ENCODE measurements at regions not wholly inside any gene's neighbourhood (a gene's known extent, or its start where the extent isn't known, plus 50 kb on each side); places are given as distances from the start of the nearest gene placed in this dataset.

GRCh38 chr16:8374586-8375231 is 215.6 kb downstream of the TMEM114 start:
- no peak for DNase-seq

- DNase-seq: peak in 1 of 51 donors; percentile 13
Observed at GRCh38 chr16:8373676-8374431, 216.5 kb downstream of the TMEM114 start.

- no peak for DNase-seq
Observed at GRCh38 chr16:8372141-8372540, 218.2 kb downstream of the TMEM114 start.

GRCh38 chr16:8370374-8371270 is 219.7 kb downstream of the TMEM114 start:
- DNase-seq: peak in 3 of 51 donors; percentile 3 to 16 (median 15)

- no peak for DNase-seq
Observed at GRCh38 chr16:8358937-8359336, 231.4 kb downstream of the TMEM114 start.

GRCh38 chr16:8355675-8356074 is 234.6 kb downstream of the TMEM114 start:
- DNase-seq: peak in 2 of 51 donors; percentile 3 to 13

- peak in 1 of 51 donors; percentile 0 for DNase-seq
Observed at GRCh38 chr16:8346294-8346693, 244.0 kb downstream of the TMEM114 start.

GRCh38 chr16:8342276-8342675 is 248.0 kb downstream of the TMEM114 start:
- DNase-seq: no peak

- DNase-seq: no peak
Observed at GRCh38 chr16:8330761-8331160, 259.6 kb downstream of the TMEM114 start.

GRCh38 chr16:8326232-8326631 is 264.1 kb downstream of the TMEM114 start:
- no peak for DNase-seq

GRCh38 chr16:8323153-8323552 is 267.2 kb downstream of the TMEM114 start:
- no peak for DNase-seq

GRCh38 chr16:8320131-8320530 is 270.2 kb downstream of the TMEM114 start:
- no peak for DNase-seq

GRCh38 chr16:8310816-8311215 is 279.5 kb downstream of the TMEM114 start:
- DNase-seq: no peak

- DNase-seq: no peak
Observed at GRCh38 chr16:8310323-8310722, 280.0 kb downstream of the TMEM114 start.

GRCh38 chr16:8305201-8305600 is 285.1 kb downstream of the TMEM114 start:
- no peak for DNase-seq

GRCh38 chr16:8299635-8300034 is 290.7 kb downstream of the TMEM114 start:
- DNase-seq: no peak

- no peak for DNase-seq
Observed at GRCh38 chr16:8295513-8296237, 294.6 kb downstream of the TMEM114 start.

- DNase-seq: no peak
Observed at GRCh38 chr16:8293413-8293812, 296.9 kb downstream of the TMEM114 start.

- DNase-seq: no peak
Observed at GRCh38 chr16:8292271-8292670, 298.0 kb downstream of the TMEM114 start.

- no peak for DNase-seq
Observed at GRCh38 chr16:8286348-8286747, 304.0 kb downstream of the TMEM114 start.

- no peak for DNase-seq
Observed at GRCh38 chr16:8283195-8283594, 307.1 kb downstream of the TMEM114 start.

Data from hypothalamus (tissue), 51 donors.